HCEC 1CT (cell line): ENCODE measurements at regions not wholly inside any gene's neighbourhood (a gene's known extent, or its start where the extent isn't known, plus 50 kb on each side); places are given as distances from the start of the nearest gene placed in this dataset.
A peak's percentile ranks its signal among the peaks of the same experiment; 100 is the strongest.
"Not testable (repeated sequence)": the region's sequence is repeated elsewhere in the genome, so short reads cannot be mapped to it uniquely, and the experiment has no call there.

ENCODE experiments used
- DNase-seq: peaks from one replicate; pipeline ENCODE4 v3.0.0-alpha.2; 2017

GRCh38 chr10:45199205-45199740, 116.1 kb downstream of the OR13A1 start:
- DNase-seq, result no peak

- DNase-seq, result no peak
Observed at GRCh38 chr10:45201271-45201670, 114.1 kb downstream of the OR13A1 start.

GRCh38 chr10:45202242-45202641, 113.2 kb downstream of the OR13A1 start:
- no peak for DNase-seq

- DNase-seq, result no peak
Observed at GRCh38 chr10:45204954-45205775, 110.2 kb downstream of the OR13A1 start.

GRCh38 chr10:45209888-45210287, 105.5 kb downstream of the OR13A1 start:
- DNase-seq, result no peak

- DNase-seq, result no peak
Observed at GRCh38 chr10:45211576-45211975, 103.8 kb downstream of the OR13A1 start.

DNA sequence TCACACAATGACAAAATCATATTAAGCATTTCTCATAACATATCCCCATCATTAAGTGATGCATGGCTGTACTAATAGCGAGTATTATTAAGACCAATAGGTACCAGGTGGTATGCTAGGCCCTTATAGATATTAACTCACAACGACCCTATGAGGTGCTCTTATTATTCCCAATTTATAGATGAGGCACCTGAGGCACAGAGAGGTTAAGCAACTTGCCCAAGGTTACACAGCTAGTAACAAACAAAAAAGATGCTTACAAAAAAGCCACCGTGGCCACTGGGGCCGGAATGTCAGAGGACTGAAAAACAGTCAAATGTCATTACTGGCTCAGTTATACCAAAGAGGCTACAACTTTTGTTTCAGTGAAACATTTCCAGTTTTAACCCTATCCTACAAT, 96.0 kb downstream of the OR13A1 start:
- DNase-seq, result no peak

GRCh38 chr10:45220931-45221330, 94.5 kb downstream of the OR13A1 start:
- DNase-seq, result no peak

DNA sequence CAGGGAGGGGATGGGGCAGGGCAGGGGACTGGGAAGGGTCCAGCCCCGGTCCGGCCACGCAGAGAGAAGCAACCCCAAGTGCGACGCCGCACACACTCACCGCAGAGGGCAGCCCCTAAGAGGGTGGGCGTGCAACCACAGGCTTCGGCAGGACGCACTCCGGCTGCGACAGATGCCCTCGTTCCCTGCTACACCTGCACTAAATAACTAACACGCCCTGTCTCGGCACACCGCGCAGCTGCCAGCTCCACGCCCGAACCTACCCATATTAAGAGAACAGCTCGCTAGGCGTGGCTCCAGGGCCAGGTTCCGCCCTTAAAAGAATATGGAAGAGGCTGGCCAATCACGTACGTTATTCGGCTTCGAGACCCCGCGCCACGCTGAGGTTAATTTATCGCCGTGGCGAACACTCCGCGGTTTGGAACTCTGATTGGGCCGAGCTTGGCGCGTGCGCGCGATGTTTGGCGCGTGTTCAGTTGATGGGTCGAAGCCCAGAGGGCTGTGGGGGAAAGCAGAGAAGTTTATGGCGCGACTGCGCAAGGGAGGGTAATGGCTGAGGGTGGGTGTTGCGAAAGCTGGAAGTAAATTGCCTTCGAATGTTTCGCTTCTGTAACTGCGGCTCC, 91.1 kb downstream of the OR13A1 start:
- DNase-seq, result no peak

DNA sequence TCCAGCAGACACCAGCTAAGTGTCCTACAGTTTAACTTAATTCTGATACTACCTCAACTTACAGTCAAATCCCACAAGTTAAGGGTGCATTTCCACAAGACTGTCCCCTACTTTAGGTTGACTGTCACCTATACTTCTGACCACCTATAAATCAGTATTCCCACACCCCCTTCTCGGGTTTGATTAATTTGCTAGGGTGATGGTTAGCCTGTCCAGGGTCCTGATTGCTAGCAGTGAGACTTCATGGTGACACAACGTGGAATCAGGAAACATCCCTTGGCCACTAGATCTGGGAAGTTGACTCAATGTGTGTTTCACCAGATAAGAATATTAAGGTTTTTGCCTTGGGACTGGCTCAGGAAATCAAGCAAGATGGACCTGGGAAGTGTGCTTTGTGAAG, 88.4 kb downstream of the OR13A1 start:
- DNase-seq, result no peak

DNA sequence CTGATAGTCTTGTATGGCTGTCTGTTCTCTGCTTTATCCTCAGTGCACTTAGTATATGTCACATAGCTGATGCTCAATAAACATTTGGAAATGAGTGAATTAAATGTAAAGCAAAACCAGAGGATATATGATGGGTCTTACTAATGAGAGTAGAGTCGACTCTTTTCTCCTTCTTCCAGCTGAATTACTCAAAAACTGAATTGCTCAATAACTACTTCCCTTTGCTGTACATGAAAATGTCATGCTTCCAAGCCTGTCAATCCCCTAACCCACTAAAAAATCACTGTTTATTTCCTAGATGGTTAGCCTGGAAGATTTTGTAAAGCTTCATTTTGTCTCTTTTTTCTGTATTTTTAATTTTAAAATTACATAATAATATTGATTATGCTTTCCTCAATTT, 88.0 kb downstream of the OR13A1 start:
- no peak for DNase-seq

- no peak for DNase-seq
Observed at GRCh38 chr10:45229823-45230222, 85.6 kb downstream of the OR13A1 start.

DNA sequence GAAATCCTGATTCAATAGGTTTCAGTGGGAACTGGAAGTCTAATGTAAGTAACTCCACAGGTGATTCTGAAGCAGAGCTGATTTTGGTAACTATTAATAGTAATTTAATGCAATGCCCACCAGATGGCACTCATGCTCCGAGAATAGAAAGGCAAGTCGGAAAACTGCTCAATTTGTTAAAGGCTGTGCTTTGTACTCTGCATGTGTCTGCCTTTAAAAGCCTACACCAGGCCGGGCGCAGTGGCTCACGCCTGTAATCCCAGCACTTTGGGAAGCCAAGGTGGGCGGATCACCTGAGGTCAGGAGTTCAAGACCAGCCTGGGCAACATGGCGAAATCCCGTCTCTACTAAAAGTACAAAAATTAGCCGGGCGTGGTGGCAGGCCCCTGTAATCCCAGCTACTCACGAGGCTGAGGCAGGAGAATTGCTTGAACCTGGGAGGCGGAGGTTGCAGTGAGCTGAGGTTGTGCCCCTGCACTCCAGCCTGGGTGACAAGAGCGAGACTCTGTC, 80.1 kb downstream of the OR13A1 start:
- peak; percentile 68 for DNase-seq

DNA sequence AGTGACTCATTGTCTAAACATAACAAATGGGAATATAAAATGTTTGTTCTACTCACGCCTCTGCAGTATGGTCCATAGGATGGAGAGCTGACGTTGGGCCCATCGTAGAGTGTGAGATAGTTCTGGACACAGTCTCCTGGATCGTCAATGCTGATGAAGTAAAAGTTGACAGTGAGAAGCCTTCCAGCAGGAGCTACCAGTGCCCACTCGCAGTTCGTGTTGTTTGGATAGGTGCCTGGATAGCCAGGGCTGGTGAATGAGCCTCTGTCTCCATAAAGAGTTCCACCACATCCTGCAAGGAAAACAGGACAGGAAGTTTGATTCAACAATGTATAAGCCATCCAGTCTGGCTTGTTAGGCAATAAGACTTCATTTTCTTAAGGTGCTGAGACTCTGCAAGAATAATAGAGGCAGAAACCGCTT, 79.6 kb downstream of the OR13A1 start:
- no peak for DNase-seq

DNA sequence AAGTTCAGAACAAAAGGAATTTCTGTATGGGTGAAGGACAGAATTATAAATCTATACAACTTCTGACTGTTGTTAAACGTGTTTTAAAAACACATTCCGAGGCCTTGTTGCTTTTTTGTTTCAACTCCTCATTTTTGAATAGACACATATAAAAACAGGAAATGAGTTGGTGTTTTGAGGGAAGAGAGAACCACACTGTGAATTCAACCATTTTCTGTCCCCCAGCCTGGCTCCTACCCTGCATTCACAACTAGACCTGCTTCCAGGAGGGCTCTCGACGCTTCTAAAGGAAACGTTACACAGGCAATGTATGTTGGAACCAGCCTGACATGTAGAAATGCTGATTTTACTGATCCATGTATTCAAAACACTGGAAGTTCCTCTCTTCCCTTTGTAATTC, 76.5 kb downstream of the OR13A1 start:
- no peak for DNase-seq

DNA sequence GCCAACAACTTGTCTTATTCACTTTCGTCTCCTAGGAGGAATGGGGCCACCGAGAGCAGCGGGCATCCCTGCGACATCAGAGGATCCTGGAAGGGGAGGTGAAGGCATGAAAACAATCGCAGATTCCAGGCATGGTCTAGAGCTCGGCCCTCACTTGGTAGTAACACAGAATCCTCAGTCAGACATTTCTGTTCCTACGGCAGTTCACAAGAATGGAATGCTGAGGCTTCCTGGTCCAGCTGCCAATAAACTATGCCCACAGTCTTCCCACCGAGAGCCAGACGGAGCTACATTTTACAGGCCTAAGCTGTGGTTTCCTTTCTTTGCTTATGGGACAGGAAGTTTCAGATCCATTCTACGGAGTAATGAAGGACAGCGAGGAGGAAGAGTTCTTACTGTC, 75.8 kb downstream of the OR13A1 start:
- DNase-seq, result no peak

- no peak for DNase-seq
Observed at GRCh38 chr10:45241865-45242520, 73.4 kb downstream of the OR13A1 start.

DNA sequence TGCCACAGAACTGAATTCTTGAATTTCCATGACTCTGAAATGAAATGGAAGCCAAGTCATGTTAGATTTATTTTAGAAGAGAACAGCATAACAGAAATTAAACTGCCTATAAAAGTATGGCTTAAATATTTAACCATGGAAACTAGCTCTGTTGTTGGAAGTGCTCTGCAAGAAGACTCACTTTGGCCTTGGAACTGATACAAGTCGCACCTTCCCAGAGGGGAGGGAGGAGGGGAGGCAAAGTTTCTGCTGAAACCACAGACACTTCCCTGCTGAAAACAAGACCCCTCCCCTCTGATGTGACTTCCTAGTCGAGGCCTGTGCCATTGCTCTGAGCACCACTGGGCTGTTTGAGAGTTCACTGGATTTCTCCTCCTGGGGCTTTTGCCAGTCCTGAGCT, 72.1 kb downstream of the OR13A1 start:
- DNase-seq, result no peak

DNA sequence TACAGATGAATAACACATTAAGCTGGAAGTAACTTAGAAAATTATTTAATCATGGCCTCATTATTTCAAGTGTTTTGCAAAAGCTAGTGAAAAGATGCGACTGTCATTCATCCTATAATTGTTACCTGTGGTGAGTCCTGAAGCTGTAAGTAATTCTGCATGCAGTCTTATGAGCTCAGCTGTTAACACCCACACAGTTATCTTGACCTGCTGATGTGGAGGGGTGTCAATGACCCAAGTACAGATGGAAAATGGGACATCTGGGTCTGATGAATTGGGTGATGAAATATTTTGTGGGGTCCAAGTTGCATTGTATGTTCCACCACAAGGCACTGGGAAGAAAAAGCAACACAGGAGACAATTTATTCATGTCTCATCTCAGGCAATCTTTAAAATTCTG, 68.9 kb downstream of the OR13A1 start:
- DNase-seq, result no peak

DNA sequence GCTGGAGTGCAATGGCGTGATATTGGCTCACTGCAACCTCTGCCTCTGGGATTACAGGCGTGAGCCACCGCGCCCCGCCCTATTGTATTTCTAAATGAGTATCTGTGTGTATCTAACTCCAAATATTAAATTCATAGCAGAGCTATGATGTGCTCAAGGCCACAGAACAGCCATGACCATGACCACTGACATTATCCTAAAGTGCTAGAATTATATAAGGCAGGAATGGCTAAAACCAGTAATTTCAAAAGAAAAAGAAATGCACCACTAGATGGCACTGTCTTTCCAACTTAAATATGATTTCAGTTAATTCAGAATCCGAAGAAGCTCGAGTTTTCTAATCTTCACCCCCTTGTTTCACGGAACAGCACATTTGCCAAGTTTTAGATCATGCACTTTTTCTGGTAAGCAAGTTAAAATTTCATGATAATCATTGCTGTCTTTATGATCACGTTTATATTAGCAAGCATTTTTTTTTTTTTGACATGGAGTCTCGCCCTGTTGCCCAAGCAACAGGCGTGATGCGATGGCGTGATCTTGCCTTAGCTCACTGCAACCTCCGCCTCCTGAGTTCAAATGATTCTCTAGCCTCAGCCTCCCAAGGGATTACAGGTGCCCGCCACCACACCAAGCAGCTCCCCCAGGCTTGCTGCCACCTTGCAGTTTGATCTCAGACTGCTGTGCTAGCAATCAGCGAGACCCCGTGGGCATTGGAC, 65.3 kb downstream of the OR13A1 start:
- DNase-seq, result peak; percentile 57

- DNase-seq, result not testable (repeated sequence)
Observed at GRCh38 chr10:45250694-45251075, 64.7 kb downstream of the OR13A1 start.
